ENCODE measurements at regions not wholly inside any gene's neighbourhood (a gene's known extent, or its start where the extent isn't known, plus 50 kb on each side); places are given as distances from the start of the nearest gene placed in this dataset.

DNA sequence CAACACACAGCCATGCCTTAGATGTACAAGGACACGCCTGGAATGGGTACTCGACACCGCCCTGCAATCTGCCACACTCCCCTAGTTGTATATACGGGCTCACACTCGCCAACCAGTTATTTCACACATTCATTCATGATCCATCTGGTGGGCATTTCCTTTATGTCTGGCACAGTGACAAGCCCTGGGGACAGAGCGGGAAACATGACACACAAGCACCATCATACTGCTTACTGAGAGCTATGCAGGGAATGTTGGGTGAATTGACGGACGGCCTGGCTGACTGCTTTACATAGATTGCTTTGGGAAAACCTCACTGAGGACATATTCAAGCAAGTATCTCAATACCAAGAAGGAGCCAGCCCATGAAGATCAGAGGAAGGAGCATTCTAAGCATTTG, 448.0 kb upstream of the SPRED2 start:
- Mint-ChIP-seq H3K36me3 (ENCODE audit: low read depth) (no peaks in the 10 kb centered on the region), H3K27ac (no peak overlapping the region), H3K4me1 (ENCODE audit: low read depth) (no peaks in the 10 kb centered on the region), H3K9me3 (ENCODE audit: insufficient read depth) (no peaks in the 10 kb centered on the region), H3K4me3 (no peak overlapping the region), H3K27me3 (ENCODE audit: low read depth) (no peaks in the 10 kb centered on the region)
- no peak for DNase-seq
- CTCF ChIA-PET, result no interaction called here
- no peak for ATAC-seq
- POLR2A ChIA-PET, result no interaction called here

DNA sequence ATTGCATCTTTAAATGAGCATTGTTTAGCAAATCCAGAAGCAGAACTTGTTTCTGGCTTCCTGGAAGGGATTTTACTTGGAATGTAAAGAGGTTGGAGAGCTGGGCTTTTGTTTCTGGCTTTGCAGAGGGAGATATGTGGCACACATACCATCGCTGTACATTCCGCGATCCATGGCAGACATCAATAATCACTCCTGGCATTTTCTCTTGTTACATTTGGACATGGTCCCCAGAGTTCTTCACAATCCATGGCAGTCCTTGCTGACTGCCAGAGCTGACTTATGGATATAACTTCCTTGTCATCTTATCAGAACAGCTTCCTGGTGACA, 445.6 kb upstream of the SPRED2 start:
- H3K4me1 Mint-ChIP-seq (ENCODE audit: low read depth), result no peaks in the 10 kb centered on the region
- no peak overlapping the region for H3K27ac Mint-ChIP-seq
- H3K36me3 Mint-ChIP-seq (ENCODE audit: low read depth), result no peaks in the 10 kb centered on the region
- ChIA-PET POLR2A (no interaction called here), CTCF (no interaction called here)
- H3K27me3 Mint-ChIP-seq (ENCODE audit: low read depth), result no peaks in the 10 kb centered on the region
- H3K9me3 Mint-ChIP-seq (ENCODE audit: insufficient read depth), result no peaks in the 10 kb centered on the region
- H3K4me3 Mint-ChIP-seq, result no peak overlapping the region
- DNase-seq (no peak), ATAC-seq (no peak)

DNA sequence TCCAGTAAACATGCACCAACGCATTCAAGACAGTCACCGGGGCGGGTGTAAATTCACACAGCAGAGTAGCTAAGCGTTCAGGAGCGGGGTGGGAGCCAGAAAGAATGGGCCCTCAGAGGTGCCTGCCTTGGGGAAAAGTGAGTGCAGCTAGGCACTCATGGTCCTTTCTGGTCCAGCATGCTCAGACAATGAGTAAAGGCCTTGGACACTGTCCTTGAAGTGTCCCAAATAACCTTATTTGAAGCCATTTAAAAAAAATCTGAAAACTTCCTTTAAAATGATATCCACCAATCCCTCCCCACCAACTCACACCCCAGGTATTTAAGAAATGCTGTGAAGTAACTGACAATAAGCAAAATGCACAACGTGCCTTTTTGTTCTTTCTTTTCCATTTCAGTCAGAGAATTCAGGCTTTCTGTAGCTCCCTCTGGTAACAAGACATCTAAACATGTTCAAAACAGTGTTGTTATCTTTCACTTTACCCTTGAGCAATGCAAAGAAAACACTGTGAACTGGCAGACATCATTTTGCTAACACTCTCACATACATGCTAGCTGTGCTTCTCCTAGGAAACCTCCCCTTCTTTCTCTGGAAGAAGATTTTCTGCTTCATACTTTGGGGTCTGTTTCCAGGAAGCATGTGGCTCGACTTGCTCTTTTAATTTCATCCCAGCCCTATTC, 445.1 kb upstream of the SPRED2 start:
- Mint-ChIP-seq H3K4me3 (no peak overlapping the region), H3K27ac (no peak overlapping the region), H3K9me3 (ENCODE audit: insufficient read depth) (no peaks in the 10 kb centered on the region), H3K4me1 (ENCODE audit: low read depth) (no peaks in the 10 kb centered on the region), H3K27me3 (ENCODE audit: low read depth) (no peaks in the 10 kb centered on the region), H3K36me3 (ENCODE audit: low read depth) (no peaks in the 10 kb centered on the region)
- ATAC-seq (no peak), DNase-seq (no peak)
- ChIA-PET POLR2A (no interaction called here), CTCF (no interaction called here)

DNA sequence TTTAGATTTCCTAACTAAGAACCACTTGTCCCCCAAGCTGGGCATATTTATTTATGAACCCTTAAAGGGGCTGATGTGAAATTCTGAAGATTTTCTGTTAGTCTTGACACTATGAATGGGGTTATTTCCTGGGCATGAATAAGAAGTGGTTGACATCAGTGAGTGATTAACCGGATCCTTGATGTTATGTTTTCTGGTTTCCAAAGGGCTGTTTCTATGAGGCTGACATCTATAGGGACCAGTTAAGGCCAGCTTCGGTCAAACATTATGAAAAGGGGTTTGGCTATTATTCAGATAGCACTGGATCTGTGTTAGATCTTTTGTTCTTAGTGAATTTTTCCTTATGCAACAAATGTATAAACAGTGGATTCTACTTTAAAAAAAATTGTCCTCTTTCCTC, 443.7 kb upstream of the SPRED2 start:
- CTCF ChIA-PET, result no interaction called here
- no peaks in the 10 kb centered on the region for H3K4me1 Mint-ChIP-seq (ENCODE audit: low read depth)
- no peaks in the 10 kb centered on the region for H3K36me3 Mint-ChIP-seq (ENCODE audit: low read depth)
- ATAC-seq (no peak), DNase-seq (no peak)
- H3K4me3 Mint-ChIP-seq, result no peak overlapping the region
- H3K27me3 Mint-ChIP-seq (ENCODE audit: low read depth), result no peaks in the 10 kb centered on the region
- POLR2A ChIA-PET, result no interaction called here
- no peak overlapping the region for H3K27ac Mint-ChIP-seq
- H3K9me3 Mint-ChIP-seq (ENCODE audit: insufficient read depth), result no peaks in the 10 kb centered on the region

DNA sequence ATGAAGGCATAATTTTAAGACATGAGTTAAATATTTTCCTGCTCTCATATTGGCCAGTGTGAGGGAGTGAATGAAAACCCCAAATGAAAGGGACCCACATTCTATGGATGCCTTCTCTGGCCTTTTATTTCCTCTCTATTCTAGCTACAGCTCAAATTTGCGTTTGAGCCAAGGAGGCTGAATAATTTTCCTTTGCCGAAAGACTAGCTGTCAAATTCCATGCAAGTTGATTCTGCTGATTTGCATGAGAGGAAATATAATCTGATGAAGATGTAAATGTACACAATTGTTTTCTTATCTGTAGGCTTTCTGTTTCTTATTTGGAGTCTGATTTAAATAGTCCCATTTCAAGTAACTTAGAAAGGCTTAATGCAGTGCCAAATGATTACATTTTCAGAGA, 438.4 kb upstream of the SPRED2 start:
- ChIA-PET CTCF (no interaction called here), POLR2A (no interaction called here)
- Mint-ChIP-seq H3K9me3 (ENCODE audit: insufficient read depth) (no peaks in the 10 kb centered on the region), H3K27ac (no peak overlapping the region), H3K4me1 (ENCODE audit: low read depth) (no peaks in the 10 kb centered on the region), H3K36me3 (ENCODE audit: low read depth) (no peaks in the 10 kb centered on the region), H3K27me3 (ENCODE audit: low read depth) (no peaks in the 10 kb centered on the region), H3K4me3 (no peak overlapping the region)
- DNase-seq, result no peak
- ATAC-seq, result no peak

DNA sequence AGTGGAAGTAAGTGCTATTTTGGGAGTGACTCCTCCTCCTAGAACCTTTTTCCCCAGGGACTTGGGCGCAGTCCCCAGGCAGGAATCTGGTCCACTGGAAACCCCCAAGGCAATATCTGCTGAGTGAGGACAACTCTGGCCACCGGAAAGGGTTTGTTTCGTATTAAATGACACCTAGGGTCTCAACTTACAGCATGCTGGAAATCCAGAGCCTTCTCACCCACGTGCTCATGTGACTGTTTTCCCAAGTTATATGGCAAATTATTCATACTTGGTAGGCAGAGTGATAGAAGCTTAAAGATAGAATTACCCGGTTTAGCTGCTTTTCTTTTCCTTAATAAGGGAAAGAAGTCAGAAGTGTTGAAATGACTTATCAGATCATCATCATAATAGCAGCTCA, 436.9 kb upstream of the SPRED2 start:
- ChIA-PET POLR2A (no interaction called here), CTCF (no interaction called here)
- ATAC-seq (no peak), DNase-seq (no peak)
- no peaks in the 10 kb centered on the region for H3K36me3 Mint-ChIP-seq (ENCODE audit: low read depth)
- H3K27ac Mint-ChIP-seq, result no peak overlapping the region
- no peaks in the 10 kb centered on the region for H3K9me3 Mint-ChIP-seq (ENCODE audit: insufficient read depth)
- no peak overlapping the region for H3K4me3 Mint-ChIP-seq
- no peaks in the 10 kb centered on the region for H3K27me3 Mint-ChIP-seq (ENCODE audit: low read depth)
- H3K4me1 Mint-ChIP-seq (ENCODE audit: low read depth), result no peaks in the 10 kb centered on the region

DNA sequence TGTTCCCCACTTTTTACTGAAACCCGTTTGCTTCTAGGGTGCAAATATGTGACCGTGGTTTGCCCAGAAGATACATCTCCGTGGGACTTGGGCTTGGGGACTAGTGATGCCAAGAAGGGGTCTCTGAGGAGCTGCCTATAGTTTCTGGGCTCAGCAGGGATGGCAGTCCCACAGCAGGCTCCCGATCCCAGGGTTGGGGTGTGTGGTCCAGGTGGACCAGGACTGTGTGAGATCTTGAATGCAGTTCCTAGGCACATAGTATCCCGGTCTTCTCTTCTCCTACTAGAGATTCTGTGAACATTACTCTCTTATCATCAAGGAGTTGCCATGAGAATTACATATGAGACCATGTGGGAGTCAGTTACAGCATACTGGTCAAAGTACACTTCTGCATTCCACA, 435.8 kb upstream of the SPRED2 start:
- Mint-ChIP-seq H3K27ac (no peak overlapping the region), H3K4me3 (no peak overlapping the region), H3K27me3 (ENCODE audit: low read depth) (no peaks in the 10 kb centered on the region), H3K36me3 (ENCODE audit: low read depth) (no peaks in the 10 kb centered on the region), H3K9me3 (ENCODE audit: insufficient read depth) (no peaks in the 10 kb centered on the region), H3K4me1 (ENCODE audit: low read depth) (no peaks in the 10 kb centered on the region)
- ChIA-PET POLR2A (no interaction called here), CTCF (no interaction called here)
- no peak for DNase-seq
- no peak for ATAC-seq

DNA sequence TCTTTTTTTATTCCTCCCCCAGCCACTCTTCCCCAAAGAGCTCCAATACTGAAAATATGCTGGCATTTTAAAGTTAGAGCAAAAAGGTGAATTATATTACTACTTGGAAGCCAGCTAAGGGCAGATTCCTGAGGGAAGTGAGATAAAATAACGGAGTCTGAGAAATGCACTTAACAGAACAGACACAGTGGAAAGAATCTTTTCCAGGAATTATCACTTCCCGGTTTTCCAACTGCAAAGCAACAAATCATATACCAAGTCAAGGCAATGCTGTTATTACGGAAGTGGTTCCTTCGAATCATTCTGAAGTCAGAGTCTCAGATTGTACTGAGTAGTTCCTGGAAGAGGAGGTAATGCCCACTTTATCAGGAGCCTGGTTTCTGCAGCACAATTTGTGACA, 435.0 kb upstream of the SPRED2 start:
- Mint-ChIP-seq H3K4me1 (ENCODE audit: low read depth) (no peaks in the 10 kb centered on the region), H3K27me3 (ENCODE audit: low read depth) (no peaks in the 10 kb centered on the region), H3K9me3 (ENCODE audit: insufficient read depth) (no peaks in the 10 kb centered on the region), H3K4me3 (no peak overlapping the region), H3K36me3 (ENCODE audit: low read depth) (no peaks in the 10 kb centered on the region), H3K27ac (no peak overlapping the region)
- DNase-seq (no peak), ATAC-seq (no peak)
- ChIA-PET CTCF (no interaction called here), POLR2A (interaction anchor here (0.6 kb wide), 1 partner anchor 249 kb away, joined by 3 read pairs; no protein-coding TSS in a partner anchor)

DNA sequence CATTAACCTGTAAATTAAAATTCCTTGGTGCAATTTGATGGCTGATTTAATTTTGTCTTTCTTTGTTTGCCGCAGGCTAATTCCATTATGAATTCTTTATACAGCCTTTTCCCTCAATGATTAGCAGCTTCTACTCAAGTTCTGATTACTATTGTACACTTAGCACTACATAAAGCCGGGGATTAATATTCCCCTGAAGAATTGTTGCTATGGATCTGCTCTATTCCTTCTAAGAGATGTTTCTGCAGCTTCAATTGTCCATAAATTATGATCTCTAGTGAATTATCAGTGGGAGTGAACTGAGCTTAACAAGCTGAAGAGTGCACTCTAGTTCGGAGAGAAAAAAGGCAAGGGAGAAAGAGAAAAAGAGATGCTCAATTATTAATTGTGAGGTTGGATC, 433.7 kb upstream of the SPRED2 start:
- Mint-ChIP-seq H3K27me3 (ENCODE audit: low read depth) (no peaks in the 10 kb centered on the region), H3K36me3 (ENCODE audit: low read depth) (no peaks in the 10 kb centered on the region), H3K4me1 (ENCODE audit: low read depth) (no peaks in the 10 kb centered on the region), H3K9me3 (ENCODE audit: insufficient read depth) (no peaks in the 10 kb centered on the region), H3K27ac (no peak overlapping the region), H3K4me3 (no peak overlapping the region)
- DNase-seq (no peak), ATAC-seq (no peak)
- ChIA-PET CTCF (no interaction called here), POLR2A (no interaction called here)

DNA sequence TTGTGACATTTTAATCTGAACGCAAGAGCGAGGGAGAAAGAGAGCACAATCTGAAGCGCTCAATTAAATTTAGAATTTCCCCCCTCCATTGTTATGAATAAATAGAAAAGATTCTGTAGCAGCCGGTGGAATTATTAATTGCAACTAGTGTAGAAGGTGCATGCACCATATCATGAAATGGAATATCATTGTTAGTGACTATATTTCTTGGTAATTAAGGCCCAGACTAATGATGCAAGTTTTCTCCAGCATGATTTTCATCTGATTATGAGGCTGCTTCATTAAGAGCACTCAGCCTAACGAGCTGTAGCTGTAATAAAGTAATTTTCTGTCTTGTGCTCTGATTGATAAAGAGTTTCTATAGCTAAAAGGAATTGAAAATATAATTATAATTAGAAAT, 432.2 kb upstream of the SPRED2 start:
- CTCF ChIA-PET, result no interaction called here
- DNase-seq, result no peak
- Mint-ChIP-seq H3K4me3 (no peak overlapping the region), H3K4me1 (ENCODE audit: low read depth) (no peaks in the 10 kb centered on the region), H3K9me3 (ENCODE audit: insufficient read depth) (no peaks in the 10 kb centered on the region), H3K36me3 (ENCODE audit: low read depth) (no peaks in the 10 kb centered on the region), H3K27ac (no peak overlapping the region), H3K27me3 (ENCODE audit: low read depth) (no peaks in the 10 kb centered on the region)
- POLR2A ChIA-PET, result no interaction called here
- no peak for ATAC-seq

DNA sequence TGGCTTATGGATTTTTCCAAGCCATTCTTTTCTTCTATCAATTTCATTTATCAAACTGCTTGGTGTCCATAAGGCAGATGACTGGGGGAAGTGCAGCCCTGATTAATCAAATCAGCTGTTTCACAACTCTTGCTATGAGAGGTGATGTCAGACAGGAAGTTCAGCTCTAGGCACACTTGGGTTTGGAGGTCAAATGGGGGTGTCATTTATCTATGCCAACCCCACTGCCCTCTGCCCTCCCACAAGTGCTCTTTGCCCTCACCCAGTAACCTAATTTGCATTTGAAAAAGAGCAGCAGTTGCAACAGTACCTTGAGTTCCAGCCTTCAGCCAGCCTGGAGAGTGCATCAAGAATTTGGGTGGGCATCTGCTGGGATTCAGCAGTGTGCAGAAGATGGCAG, 431.3 kb upstream of the SPRED2 start:
- DNase-seq (no peak), ATAC-seq (no peak)
- POLR2A ChIA-PET, result no interaction called here
- Mint-ChIP-seq H3K36me3 (ENCODE audit: low read depth) (no peaks in the 10 kb centered on the region), H3K27me3 (ENCODE audit: low read depth) (no peaks in the 10 kb centered on the region), H3K4me3 (no peak overlapping the region), H3K9me3 (ENCODE audit: insufficient read depth) (no peaks in the 10 kb centered on the region), H3K27ac (no peak overlapping the region), H3K4me1 (ENCODE audit: low read depth) (no peaks in the 10 kb centered on the region)
- CTCF ChIA-PET, result no interaction called here

DNA sequence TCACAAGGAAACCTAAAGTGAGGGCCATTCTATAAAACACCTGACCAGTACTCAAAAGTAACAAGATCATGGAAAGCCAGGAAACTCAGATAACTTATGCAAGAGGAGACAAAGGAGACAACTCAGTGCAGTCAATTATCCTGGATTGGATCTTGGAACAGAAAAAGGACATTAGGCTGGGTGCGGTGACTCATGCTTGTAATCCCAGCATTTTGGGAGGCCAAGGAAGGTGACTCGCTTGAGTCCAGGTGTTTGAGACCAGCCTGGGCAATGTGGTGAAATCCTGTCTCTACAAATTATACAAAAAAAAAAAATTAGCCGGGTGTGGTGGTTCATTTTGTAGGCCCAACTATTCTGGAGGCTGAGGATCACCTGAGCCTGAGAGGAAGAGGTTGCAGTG, 424.5 kb upstream of the SPRED2 start:
- no peak for DNase-seq
- Mint-ChIP-seq H3K27ac (no peak overlapping the region), H3K9me3 (ENCODE audit: insufficient read depth) (no peaks in the 10 kb centered on the region), H3K4me1 (ENCODE audit: low read depth) (no peaks in the 10 kb centered on the region), H3K27me3 (ENCODE audit: low read depth) (no peaks in the 10 kb centered on the region), H3K4me3 (no peak overlapping the region), H3K36me3 (ENCODE audit: low read depth) (no peaks in the 10 kb centered on the region)
- no peak for ATAC-seq
- ChIA-PET CTCF (no interaction called here), POLR2A (no interaction called here)

DNA sequence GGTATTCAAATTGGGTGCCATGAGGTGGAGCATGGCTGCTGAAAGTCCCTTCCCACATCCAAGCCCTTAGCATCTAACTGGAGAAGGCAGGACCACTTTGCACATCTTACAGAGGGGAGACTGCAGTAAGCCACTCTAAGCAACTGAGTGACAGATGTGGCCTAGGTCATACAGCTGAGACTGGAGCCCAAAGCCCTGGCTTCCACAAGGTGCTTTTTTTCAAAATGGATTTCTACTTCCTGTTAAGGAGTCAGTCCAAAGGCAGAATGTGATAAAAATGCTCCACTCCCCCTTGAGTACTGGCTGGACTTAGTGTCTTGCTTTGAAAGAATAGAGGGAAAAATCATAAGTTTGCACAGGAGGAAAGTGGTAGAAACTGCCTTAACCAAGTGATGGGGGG, 424.0 kb upstream of the SPRED2 start:
- Mint-ChIP-seq H3K27ac (no peak overlapping the region), H3K4me1 (ENCODE audit: low read depth) (no peaks in the 10 kb centered on the region), H3K4me3 (no peak overlapping the region), H3K9me3 (ENCODE audit: insufficient read depth) (no peaks in the 10 kb centered on the region), H3K27me3 (ENCODE audit: low read depth) (no peaks in the 10 kb centered on the region), H3K36me3 (ENCODE audit: low read depth) (no peaks in the 10 kb centered on the region)
- ChIA-PET CTCF (no interaction called here), POLR2A (no interaction called here)
- DNase-seq (no peak), ATAC-seq (no peak)
